Fibroblast of the aortic adventitia (primary cell): ENCODE measurements at regions not wholly inside any gene's neighbourhood (a gene's known extent, or its start where the extent isn't known, plus 50 kb on each side); places are given as distances from the start of the nearest gene placed in this dataset.

Source experiments
- DNase-seq: peaks from one replicate; pipeline ENCODE4 v3.0.0-alpha.2; 2010; ENCODE audit warnings: low read depth
- H3K4me3 ChIP-seq: 2 replicates; pipeline ENCODE4 v1.5.1; 2011; ENCODE audit warnings: low read depth, mild to moderate bottlenecking, control low read depth, low read length, moderate library complexity
- TF ChIP-seq, protein P1 (sequence below): IDR thresholded peaks from 2 replicates; pipeline ENCODE4 v1.5.1; 2011; ENCODE audit warnings: mild to moderate bottlenecking, low read length, control low read depth, inconsistent platforms; ENCODE audit not compliant: insufficient read depth

DNA sequence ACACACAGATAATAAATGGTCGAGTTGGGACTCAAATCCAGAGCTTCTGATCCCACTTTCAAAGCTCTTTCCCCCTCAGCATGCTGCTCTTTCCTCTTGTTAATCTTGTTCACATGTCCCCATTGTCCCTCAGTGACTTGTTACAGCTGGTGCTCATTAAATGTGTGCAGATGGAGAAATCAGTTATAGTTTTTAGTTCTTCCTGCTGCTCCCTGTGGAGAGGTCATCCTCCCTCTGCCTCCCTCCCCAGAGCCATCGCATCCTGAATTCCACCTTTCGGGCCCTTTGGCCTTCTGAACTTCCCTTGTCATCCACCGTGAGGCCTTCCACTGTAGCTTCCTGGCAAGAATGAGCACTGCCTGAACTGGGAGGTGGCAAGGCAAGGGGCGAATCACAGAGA lies 179.6 kb downstream of the WSCD1 start:
- DNase-seq = no peak

DNA sequence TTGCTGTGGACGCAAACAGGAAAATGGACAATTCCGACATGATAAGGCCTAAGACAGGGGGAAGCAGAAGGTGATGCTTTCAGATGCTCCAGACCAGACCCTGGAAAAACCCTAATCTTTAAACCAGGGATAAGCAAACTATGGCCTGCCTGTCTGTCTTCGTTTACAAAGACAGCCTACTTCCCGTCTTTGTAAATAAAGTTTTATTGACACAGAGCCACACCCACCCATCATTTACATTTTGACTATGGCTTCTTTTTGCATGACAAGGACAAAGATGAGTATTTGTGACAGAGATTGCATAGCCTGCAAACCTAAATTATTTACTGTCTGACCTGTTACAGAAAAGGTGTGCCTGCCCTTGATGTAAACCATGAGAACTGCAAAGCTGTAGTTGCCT lies 177.9 kb downstream of the WSCD1 start:
- TF ChIP-seq, protein P1, sequence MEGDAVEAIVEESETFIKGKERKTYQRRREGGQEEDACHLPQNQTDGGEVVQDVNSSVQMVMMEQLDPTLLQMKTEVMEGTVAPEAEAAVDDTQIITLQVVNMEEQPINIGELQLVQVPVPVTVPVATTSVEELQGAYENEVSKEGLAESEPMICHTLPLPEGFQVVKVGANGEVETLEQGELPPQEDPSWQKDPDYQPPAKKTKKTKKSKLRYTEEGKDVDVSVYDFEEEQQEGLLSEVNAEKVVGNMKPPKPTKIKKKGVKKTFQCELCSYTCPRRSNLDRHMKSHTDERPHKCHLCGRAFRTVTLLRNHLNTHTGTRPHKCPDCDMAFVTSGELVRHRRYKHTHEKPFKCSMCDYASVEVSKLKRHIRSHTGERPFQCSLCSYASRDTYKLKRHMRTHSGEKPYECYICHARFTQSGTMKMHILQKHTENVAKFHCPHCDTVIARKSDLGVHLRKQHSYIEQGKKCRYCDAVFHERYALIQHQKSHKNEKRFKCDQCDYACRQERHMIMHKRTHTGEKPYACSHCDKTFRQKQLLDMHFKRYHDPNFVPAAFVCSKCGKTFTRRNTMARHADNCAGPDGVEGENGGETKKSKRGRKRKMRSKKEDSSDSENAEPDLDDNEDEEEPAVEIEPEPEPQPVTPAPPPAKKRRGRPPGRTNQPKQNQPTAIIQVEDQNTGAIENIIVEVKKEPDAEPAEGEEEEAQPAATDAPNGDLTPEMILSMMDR = no peak
- DNase-seq = no peak
- no peak overlapping the region for H3K4me3 ChIP-seq

More for the DNA sequence above, 179.6 kb downstream of the WSCD1 start:
- TF ChIP-seq, protein P1 = no peak
- H3K4me3 ChIP-seq = no peak overlapping the region

DNA sequence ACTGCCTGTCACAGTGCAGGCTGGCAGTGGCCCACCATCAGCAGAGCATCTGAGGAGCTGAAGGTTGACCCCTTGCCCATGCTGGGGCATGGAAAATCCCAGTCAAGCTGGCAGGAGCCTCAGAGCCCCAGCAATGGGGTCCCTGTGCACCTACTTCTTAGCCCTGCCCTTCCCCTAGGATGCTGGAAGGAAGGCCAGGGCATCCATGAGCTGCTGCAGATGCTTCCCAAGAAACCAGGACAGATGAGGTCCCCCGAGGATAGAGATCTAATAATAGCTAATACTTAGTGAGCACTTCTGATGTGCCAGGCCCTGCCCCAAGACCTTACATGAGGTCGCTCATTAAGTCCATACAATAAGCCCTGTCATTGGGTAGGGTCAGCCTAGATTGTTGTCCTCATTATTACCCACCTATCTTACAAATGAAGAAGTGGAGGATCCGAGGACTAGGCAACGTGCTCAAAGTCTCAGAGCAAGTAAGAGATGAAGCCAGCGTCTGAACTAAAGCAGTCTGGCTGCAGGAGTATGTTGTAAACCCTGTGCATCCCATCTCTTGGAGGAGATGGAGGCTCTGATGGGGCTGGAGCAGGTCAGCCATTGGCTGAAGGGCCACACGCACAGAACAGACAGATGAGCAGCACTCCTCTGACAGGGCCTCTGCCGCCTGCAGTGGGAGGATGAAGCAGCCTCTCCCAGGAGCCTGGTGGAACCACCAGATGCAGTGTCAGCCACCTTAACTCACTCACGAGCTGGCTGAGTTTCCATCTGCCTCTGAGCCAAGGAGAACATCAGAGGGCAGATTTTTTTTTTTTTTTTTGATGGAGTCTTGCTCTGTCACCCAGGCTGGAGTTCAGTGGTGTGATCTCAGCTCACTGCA lies 175.4 kb downstream of the WSCD1 start:
- TF ChIP-seq, protein P1 = no peak
- no peak for DNase-seq
- no peak overlapping the region for H3K4me3 ChIP-seq

DNA sequence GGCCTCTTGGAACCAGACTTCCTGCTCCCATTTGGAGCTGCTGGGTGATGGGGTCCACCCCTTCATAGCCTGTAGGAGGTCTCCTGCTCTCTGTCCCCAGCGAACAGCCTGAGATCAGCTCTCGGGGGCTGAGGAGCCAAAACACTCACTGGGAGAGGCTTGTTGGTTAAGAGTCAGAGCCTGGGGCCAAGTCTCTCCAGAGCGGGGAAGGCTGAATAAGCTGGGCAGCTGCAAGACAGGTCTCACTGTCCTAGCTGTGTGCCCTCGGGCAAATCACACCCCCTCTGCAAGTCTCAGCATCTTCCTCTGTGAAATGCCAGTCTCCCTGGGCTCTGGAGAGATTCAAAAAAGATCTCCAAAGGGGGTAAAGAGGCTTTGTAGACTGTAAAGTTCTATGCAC lies 174.6 kb downstream of the WSCD1 start:
- no peak for DNase-seq
- no peak overlapping the region for H3K4me3 ChIP-seq
- TF ChIP-seq, protein P1 = no peak

DNA sequence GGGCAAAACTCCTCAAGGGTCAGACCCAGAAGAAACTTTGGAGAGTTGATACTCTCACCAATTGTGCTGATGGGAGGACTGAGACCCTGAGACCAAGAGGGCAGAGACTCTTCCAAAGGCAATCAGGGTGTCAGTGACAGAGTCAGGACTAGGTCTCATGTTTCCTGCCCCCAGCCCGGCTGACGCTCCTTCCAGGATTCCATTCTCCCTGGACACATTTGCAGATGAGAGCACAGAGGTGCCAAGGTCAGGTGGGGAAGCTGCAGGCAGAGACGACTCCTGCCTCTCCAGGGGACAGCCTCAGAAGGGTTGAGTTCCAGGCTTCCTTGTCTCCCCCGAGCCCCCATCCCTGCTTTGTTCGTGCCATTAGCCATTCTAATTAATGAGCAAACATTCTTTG lies 174.1 kb downstream of the WSCD1 start:
- no peak overlapping the region for H3K4me3 ChIP-seq
- TF ChIP-seq, protein P1 = no peak
- no peak for DNase-seq

DNA sequence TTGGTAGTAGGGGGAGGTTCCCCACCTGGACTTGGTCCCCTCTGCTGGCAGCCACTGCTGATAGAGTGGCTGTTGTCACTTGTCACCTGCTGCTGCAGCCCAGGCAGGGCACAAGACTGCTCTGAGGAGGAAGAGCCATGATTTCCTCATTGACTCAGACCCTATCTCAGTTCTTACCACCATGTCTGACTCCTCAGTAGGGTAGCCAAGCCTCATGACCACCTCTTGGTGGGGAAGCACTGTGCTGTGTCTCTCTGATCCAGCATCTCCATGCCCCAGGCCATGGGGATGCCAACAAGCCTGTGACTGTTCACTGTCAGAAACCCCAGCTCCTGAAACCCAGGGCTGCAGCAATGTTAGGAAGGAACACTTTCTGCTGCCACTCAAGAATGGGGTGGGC lies 173.0 kb downstream of the WSCD1 start:
- no peak overlapping the region for H3K4me3 ChIP-seq
- TF ChIP-seq, protein P1 = no peak
- DNase-seq = no peak
